Colonic mucosa (tissue), 4 donors: ENCODE measurements at regions not wholly inside any gene's neighbourhood (a gene's known extent, or its start where the extent isn't known, plus 50 kb on each side); places are given as distances from the start of the nearest gene placed in this dataset.

Experiments
- DNase-seq: peaks from one replicate; pipeline ENCODE4 v3.0.0-alpha.2; 2020
- H3K27ac ChIP-seq: fragments of 200-600 bp; one replicate; pipeline ENCODE4 v1.8.0; 2021
- H3K27me3 ChIP-seq: fragments of 200-600 bp; one replicate; pipeline ENCODE4 v1.8.0; 2021
- H3K36me3 ChIP-seq: fragments of 200-600 bp; one replicate; pipeline ENCODE4 v1.8.0; 2021
- H3K4me1 ChIP-seq: fragments of 200-600 bp; one replicate; pipeline ENCODE4 v1.8.0; 2021; ENCODE audit warnings: mild to moderate bottlenecking
- H3K4me3 ChIP-seq: fragments of 200-600 bp; one replicate; pipeline ENCODE4 v1.8.0; 2021
- H3K9ac ChIP-seq, 2 donors: one replicate each; pipeline ENCODE4 v1.7.0; 2013; ENCODE audit warnings: control low read depth in 2 of 2, low read depth in 2 of 2, low read length in 2 of 2
- H3K9me3 ChIP-seq: fragments of 200-600 bp; one replicate; pipeline ENCODE4 v1.8.0; 2021
- CTCF ChIP-seq: fragments of 200-600 bp; IDR thresholded peaks from one replicate; pipeline ENCODE4 v1.8.0; 2022; ENCODE audit warnings: antibody characterized with exemption, mild to moderate bottlenecking
- intact Hi-C: fragments of 100-400 bp; cut with DNase I; formaldehyde crosslinking; loops from one replicate; pipeline ENCODE4 v1.14.1; 2022
- donor health status: healthy.
- donor health status: DM: no; HTN: no; CAD: no.
- donor health status: DM: no; HTN: no; CAD: no.

- no peaks in the 10 kb centered on the region for H3K4me1 ChIP-seq
- no peaks in the 10 kb centered on the region for H3K9me3 ChIP-seq
- intact Hi-C loops: no loop called here
- TF ChIP-seq CTCF: no peak
- H3K4me3 ChIP-seq: no peak overlapping the region
- no peak overlapping the region for H3K9ac ChIP-seq
- no peaks in the 10 kb centered on the region for H3K27me3 ChIP-seq
- no peaks in the 10 kb centered on the region for H3K36me3 ChIP-seq
- DNase-seq: no peak
- H3K27ac ChIP-seq: no peak overlapping the region
These were observed 314.4 kb downstream of the CYP26B1 start for GRCh38 chr2:71833272-71833671.

GRCh38 chr2:71832844-71833243 lies 314.8 kb downstream of the CYP26B1 start:
- Histone ChIP-seq H3K9ac (no peak overlapping the region), H3K4me3 (no peak overlapping the region), H3K36me3 (no peaks in the 10 kb centered on the region), H3K4me1 (no peaks in the 10 kb centered on the region), H3K27me3 (no peaks in the 10 kb centered on the region), H3K9me3 (no peaks in the 10 kb centered on the region), H3K27ac (no peak overlapping the region)
- no peak for DNase-seq
- intact Hi-C loops: no loop called here
- no peak for TF ChIP-seq CTCF

GRCh38 chr2:71832388-71832787 lies 315.3 kb downstream of the CYP26B1 start:
- Histone ChIP-seq H3K4me1 (no peaks in the 10 kb centered on the region), H3K36me3 (no peaks in the 10 kb centered on the region), H3K27ac (no peak overlapping the region), H3K9me3 (no peaks in the 10 kb centered on the region), H3K27me3 (no peaks in the 10 kb centered on the region), H3K9ac (no peak overlapping the region), H3K4me3 (no peak overlapping the region)
- no peak for DNase-seq
- intact Hi-C loops: no loop called here
- no peak for TF ChIP-seq CTCF

- Histone ChIP-seq H3K9ac (no peak overlapping the region), H3K27me3 (no peaks in the 10 kb centered on the region), H3K4me3 (no peak overlapping the region), H3K9me3 (no peaks in the 10 kb centered on the region), H3K4me1 (no peaks in the 10 kb centered on the region), H3K27ac (no peak overlapping the region), H3K36me3 (no peaks in the 10 kb centered on the region)
- no peak for DNase-seq
- intact Hi-C loops: no loop called here
- no peak for TF ChIP-seq CTCF
These were observed 316.5 kb downstream of the CYP26B1 start for GRCh38 chr2:71831193-71831577.

- TF ChIP-seq CTCF: no peak
These were observed 317.0 kb downstream of the CYP26B1 start for GRCh38 chr2:71830497-71831192.

More at GRCh38 chr2:71830497-71831192, 317.0 kb downstream of the CYP26B1 start:
- no peaks in the 10 kb centered on the region for H3K36me3 ChIP-seq
- H3K27ac ChIP-seq: no peak overlapping the region
- H3K4me1 ChIP-seq: no peaks in the 10 kb centered on the region
- H3K9ac ChIP-seq: no peak overlapping the region
- H3K9me3 ChIP-seq: no peaks in the 10 kb centered on the region
- intact Hi-C loops: no loop called here
- no peak for DNase-seq
- H3K27me3 ChIP-seq: no peaks in the 10 kb centered on the region
- H3K4me3 ChIP-seq: no peak overlapping the region
